Psoas muscle (tissue), 7 donors: ENCODE measurements at regions not wholly inside any gene's neighbourhood (a gene's known extent, or its start where the extent isn't known, plus 50 kb on each side); places are given as distances from the start of the nearest gene placed in this dataset.

Experiments
- ATAC-seq, 4 donors: fragments of 200-7000 bp; cut with Tn5 transposase; one replicate each; pipeline ENCODE4 v1.9.1; 2020; ENCODE audit warnings: moderate library complexity in 3 of 4, mild to moderate bottlenecking in 2 of 4
- DNase-seq, 2 donors: peaks; one replicate each; pipeline ENCODE4 v3.0.0-alpha.2; 2020
- H3K27ac ChIP-seq: fragments of 200-600 bp; one replicate; pipeline ENCODE4 v1.8.0; 2022
- H3K27me3 ChIP-seq, 3 donors: fragments of 200-600 bp in 1 of 3; one replicate each; pipeline versions ENCODE4 v1.6.1 to v1.8.0; 2013 to 2022; ENCODE audit warnings: low read length in 2 of 3, mild to moderate bottlenecking in 2 of 3, moderate library complexity in 1 of 3; ENCODE audit not compliant: insufficient read depth in 3 of 3
- H3K36me3 ChIP-seq, 2 donors: fragments of 200-600 bp in 1 of 2; one replicate each; pipeline versions ENCODE4 v1.6.1 to v1.8.0; 2013 to 2022; ENCODE audit warnings: low read depth in 1 of 2, mild to moderate bottlenecking in 1 of 2, moderate library complexity in 1 of 2; ENCODE audit not compliant: insufficient read depth in 1 of 2
- H3K4me1 ChIP-seq: fragments of 200-600 bp; one replicate; pipeline ENCODE4 v1.8.0; 2022
- H3K4me3 ChIP-seq: fragments of 200-600 bp; one replicate; pipeline ENCODE4 v1.8.0; 2022; ENCODE audit warnings: mild to moderate bottlenecking
- H3K9me3 ChIP-seq: fragments of 200-600 bp; one replicate; pipeline ENCODE4 v1.8.0; 2022
- WGBS, 3 donors: extraction: QIAGEN DNeasy Blood & Tissue Kit; methylation state at CpG; one replicate each; pipeline versions ENCODE4 v1.1.6 to v1.1.7; 2013; 5-methylcytosine and 5-hydroxymethylcytosine counted together
- intact Hi-C, 2 donors: fragments of 100-400 bp; cut with DNase I; formaldehyde crosslinking; loops; one replicate each; pipeline versions ENCODE4 v1.11.0 to v1.14.2; 2022
- TF ChIP-seq, protein P1 (sequence below): fragments of 200-600 bp; IDR thresholded peaks from one replicate; pipeline ENCODE4 v1.8.0; 2022; ENCODE audit warnings: antibody characterized with exemption
- donor health status: healthy with polysubstance abuse.
- donor health status: DM: no; HTN: no; CAD: no; lungs with moderate emphysema.
- donor health status: Bipolar disorder and iron deficiency.
- donor health status: healthy.
- donor health status: DM: yes; HTN: yes; CAD: no.
- donor health status: DM: no; HTN: no; CAD: no.
- donor health status: DM: yes; HTN: yes; CAD: no.

DNA sequence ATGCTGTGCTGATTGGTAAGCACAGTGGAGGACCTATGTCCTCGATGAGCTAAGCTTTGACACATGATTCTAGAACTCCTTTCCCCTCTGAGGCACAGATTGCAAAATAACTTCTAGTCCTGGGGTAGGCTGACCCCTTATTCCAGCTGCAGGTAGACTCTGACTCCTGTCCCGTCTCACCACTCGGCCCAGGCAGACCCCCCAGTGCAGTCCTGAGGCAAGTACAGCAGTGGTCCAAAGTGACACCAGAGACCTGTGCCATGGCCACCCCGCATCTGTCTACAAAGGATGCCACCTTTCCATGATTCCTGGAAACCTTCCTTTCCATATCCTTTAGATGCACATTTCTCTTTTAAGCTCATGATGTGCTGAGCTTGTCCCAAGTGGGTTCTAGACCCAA is 482.5 kb downstream of the ZNF536 start:
- TF ChIP-seq, protein P1, sequence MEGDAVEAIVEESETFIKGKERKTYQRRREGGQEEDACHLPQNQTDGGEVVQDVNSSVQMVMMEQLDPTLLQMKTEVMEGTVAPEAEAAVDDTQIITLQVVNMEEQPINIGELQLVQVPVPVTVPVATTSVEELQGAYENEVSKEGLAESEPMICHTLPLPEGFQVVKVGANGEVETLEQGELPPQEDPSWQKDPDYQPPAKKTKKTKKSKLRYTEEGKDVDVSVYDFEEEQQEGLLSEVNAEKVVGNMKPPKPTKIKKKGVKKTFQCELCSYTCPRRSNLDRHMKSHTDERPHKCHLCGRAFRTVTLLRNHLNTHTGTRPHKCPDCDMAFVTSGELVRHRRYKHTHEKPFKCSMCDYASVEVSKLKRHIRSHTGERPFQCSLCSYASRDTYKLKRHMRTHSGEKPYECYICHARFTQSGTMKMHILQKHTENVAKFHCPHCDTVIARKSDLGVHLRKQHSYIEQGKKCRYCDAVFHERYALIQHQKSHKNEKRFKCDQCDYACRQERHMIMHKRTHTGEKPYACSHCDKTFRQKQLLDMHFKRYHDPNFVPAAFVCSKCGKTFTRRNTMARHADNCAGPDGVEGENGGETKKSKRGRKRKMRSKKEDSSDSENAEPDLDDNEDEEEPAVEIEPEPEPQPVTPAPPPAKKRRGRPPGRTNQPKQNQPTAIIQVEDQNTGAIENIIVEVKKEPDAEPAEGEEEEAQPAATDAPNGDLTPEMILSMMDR = no peak
- 93 to 98% (median 96%) methylated on average over 4 of the region's 4 CpGs for WGBS, 3 donors
- no peak overlapping the region for H3K4me3 ChIP-seq
- ATAC-seq = no peak
- no peaks in the 10 kb centered on the region for H3K36me3 ChIP-seq
- intact Hi-C loops = no loop called here
- no peaks in the 10 kb centered on the region for H3K4me1 ChIP-seq
- DNase-seq = no peak
- no peaks in the 10 kb centered on the region for H3K27me3 ChIP-seq
- no peak overlapping the region for H3K27ac ChIP-seq
- no peaks in the 10 kb centered on the region for H3K9me3 ChIP-seq

DNA sequence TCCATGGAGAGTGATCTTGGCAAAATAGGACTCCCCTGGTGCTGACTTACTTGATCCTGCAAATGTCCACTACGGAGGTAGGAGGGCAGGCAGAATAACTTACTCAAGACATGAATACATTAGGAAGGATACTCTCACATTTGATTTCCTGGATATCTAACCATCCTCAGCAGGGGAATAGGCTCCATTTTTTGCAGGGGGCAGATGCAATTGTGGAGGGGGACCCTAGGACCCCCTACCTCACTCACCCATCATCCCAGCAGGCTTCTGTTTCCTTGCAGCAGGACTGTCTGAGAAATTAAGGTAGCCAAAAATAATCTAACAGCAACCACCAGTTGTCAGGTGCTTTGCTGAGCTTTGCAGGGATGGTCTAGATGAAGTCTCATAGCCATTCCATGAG is 482.0 kb downstream of the ZNF536 start:
- WGBS, 3 donors = 83 to 88% (median 84%) methylated on average over 1 of the region's 1 CpG
- H3K4me1 ChIP-seq = no peaks in the 10 kb centered on the region
- no peak overlapping the region for H3K27ac ChIP-seq
- no peaks in the 10 kb centered on the region for H3K27me3 ChIP-seq
- no peaks in the 10 kb centered on the region for H3K9me3 ChIP-seq
- TF ChIP-seq, protein P1 = no peak
- ATAC-seq = no peak
- DNase-seq = no peak
- intact Hi-C loops = no loop called here
- H3K4me3 ChIP-seq = no peak overlapping the region
- no peaks in the 10 kb centered on the region for H3K36me3 ChIP-seq

DNA sequence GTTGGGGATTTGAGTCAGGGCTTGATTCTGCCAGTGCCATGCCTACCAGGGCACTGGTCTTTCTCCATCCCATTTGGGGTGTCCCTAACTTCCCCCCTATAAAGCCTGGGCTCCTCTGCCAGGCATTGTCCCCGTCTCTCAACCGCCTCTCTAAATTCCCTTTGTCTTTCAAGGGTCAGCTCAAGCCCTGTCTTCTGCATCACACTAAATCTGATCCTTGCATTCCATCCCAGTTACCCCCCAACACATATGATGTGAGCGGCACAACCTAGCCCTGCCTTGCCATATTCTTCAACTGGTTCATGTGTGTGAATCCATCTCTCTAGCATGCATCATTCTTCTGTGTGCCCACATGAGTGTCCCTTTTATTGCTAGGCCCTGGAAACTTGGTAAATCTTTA is 480.9 kb downstream of the ZNF536 start:
- no peak for ATAC-seq
- Histone ChIP-seq H3K36me3 (no peaks in the 10 kb centered on the region), H3K27ac (no peak overlapping the region), H3K4me3 (no peak overlapping the region), H3K9me3 (no peaks in the 10 kb centered on the region), H3K4me1 (no peaks in the 10 kb centered on the region), H3K27me3 (no peaks in the 10 kb centered on the region)
- WGBS, 3 donors = 89 to 95% (median 92%) methylated on average over 3 of the region's 3 CpGs
- no peak for DNase-seq
- intact Hi-C loops = no loop called here
- TF ChIP-seq, protein P1 = no peak

DNA sequence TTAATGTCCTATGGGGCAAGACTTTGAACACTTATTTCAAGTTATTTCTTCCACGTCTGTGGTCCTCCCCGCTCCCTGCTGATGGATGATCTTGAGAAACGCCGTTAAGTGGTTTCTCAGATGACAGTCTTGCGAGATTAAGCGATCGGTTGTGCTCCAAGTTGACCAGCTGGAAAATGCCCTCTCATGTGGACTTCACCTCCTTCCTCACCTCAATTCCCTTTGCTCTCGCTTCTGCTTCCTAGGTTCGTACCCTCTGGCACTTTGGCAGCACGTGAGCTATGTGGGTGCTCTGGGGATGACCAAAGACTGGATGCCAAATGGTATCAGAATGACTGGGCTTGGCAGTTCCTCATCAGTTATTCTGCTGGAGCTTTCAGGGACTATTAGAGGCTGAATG is 480.0 kb downstream of the ZNF536 start:
- DNase-seq = no peak
- Histone ChIP-seq H3K36me3 (no peaks in the 10 kb centered on the region), H3K4me3 (no peak overlapping the region), H3K27me3 (no peaks in the 10 kb centered on the region), H3K27ac (no peak overlapping the region), H3K9me3 (no peaks in the 10 kb centered on the region), H3K4me1 (no peaks in the 10 kb centered on the region)
- ATAC-seq = no peak
- 82 to 84% (median 83%) methylated on average over 10 of the region's 10 CpGs for WGBS, 3 donors
- intact Hi-C loops = no loop called here
- TF ChIP-seq, protein P1 = no peak

DNA sequence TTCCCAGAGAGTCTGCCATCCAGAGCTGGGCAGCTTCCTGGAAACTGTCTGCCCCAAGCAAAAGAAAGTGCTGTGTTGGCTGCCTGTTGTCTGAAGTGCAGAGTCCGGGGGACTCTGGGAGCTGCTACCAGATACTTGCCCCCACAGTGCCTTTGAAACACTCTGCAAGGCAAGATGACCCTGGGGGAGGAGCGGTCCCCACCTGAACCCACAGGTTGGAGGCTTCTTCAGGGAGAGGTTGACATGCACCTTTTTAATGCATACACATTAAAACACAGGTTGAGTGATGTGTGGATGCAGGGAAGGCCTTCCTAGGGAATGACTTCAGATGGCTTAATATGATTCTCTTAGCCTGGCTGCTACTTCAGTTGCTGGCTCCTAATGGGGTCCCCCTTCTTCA is 479.5 kb downstream of the ZNF536 start:
- DNase-seq (no peak), ATAC-seq (no peak)
- no peaks in the 10 kb centered on the region for H3K27me3 ChIP-seq
- intact Hi-C loops = no loop called here
- no peak overlapping the region for H3K4me3 ChIP-seq
- WGBS, 3 donors = 83 to 87% (median 84%) methylated on average over 2 of the region's 2 CpGs
- H3K27ac ChIP-seq = no peak overlapping the region
- H3K4me1 ChIP-seq = no peaks in the 10 kb centered on the region
- H3K36me3 ChIP-seq = no peaks in the 10 kb centered on the region
- no peaks in the 10 kb centered on the region for H3K9me3 ChIP-seq
- TF ChIP-seq, protein P1 = no peak
